Right lobe of liver (tissue), 6 donors: ENCODE measurements at regions not wholly inside any gene's neighbourhood (a gene's known extent, or its start where the extent isn't known, plus 50 kb on each side); places are given as distances from the start of the nearest gene placed in this dataset.
A peak's percentile ranks its signal among the peaks of the same experiment; 100 is the strongest.

Experiments used
- ATAC-seq, 4 donors: fragments of 200-7000 bp; cut with Tn5 transposase; one replicate each; pipeline ENCODE4 v1.9.1; 2020; ENCODE audit warnings: mild to moderate bottlenecking in 4 of 4, moderate library complexity in 4 of 4
- DNase-seq, 3 donors: peaks; one replicate each; pipeline ENCODE4 v3.0.0-alpha.2; 2020
- H3K27ac ChIP-seq, 3 donors: fragments of 200-600 bp; one replicate each; pipeline ENCODE4 v1.8.0; 2022
- H3K27me3 ChIP-seq, 2 donors: fragments of 200-600 bp; one replicate each; pipeline ENCODE4 v1.8.0; 2022
- H3K36me3 ChIP-seq, 4 donors: fragments of 200-600 bp; sonication (generic) in 1 of 4; one replicate each; pipeline versions ENCODE4 v1.5.1 to v1.8.0; 2017 to 2022; ENCODE audit warnings: control low read depth in 1 of 4
- H3K4me1 ChIP-seq, 4 donors: fragments of 200-600 bp; sonication (generic) in 1 of 4; one replicate each; pipeline versions ENCODE4 v1.5.1 to v1.8.0; 2017 to 2022; ENCODE audit warnings: control low read depth in 1 of 4
- H3K4me3 ChIP-seq, 3 donors: fragments of 200-600 bp; one replicate each; pipeline ENCODE4 v1.8.0; 2022
- H3K9me3 ChIP-seq, 4 donors: fragments of 200-600 bp; sonication (generic) in 1 of 4; one replicate each; pipeline versions ENCODE4 v1.5.1 to v1.8.0; 2017 to 2022; ENCODE audit warnings: control low read depth in 1 of 4
- POLR2A ChIP-seq: fragments of 450-650 bp; IDR thresholded peaks from one replicate; pipeline ENCODE4 v1.6.1; 2017; ENCODE audit warnings: antibody characterized with exemption, mild to moderate bottlenecking
- WGBS: methylation state at CpG from one replicate; pipeline ENCODE4 v1.1.6; 2018; ENCODE audit warnings: low coverage, low lambda C conversion rate; ENCODE audit not compliant: insufficient coverage; ENCODE audit errors: missing lambda C conversion rate; 5-methylcytosine and 5-hydroxymethylcytosine counted together
- intact Hi-C, 2 donors: fragments of 100-400 bp; cut with DNase I; formaldehyde crosslinking; loops; one replicate each; pipeline versions ENCODE4 v1.11.2 to v1.14.1; 2022
- TF ChIP-seq, protein P1 (sequence below), 4 donors: fragments of 200-600 bp in 3 of 4; fragments of 450-650 bp in 1 of 4; IDR thresholded peaks; one replicate each; pipeline versions ENCODE4 v1.5.1 to v1.8.0; 2016 to 2022; ENCODE audit warnings: antibody characterized with exemption in 4 of 4, mild to moderate bottlenecking in 2 of 4
- donor health status: DM: no; HTN: yes; CAD: no.
- donor health status: DM: no; HTN: no; CAD: no.
- donor health status: DM: no; HTN: no; CAD: no.
- donor health status: DM: no; HTN: yes; CAD: no.
- donor health status: DM: no; HTN: yes; CAD: no.

DNA sequence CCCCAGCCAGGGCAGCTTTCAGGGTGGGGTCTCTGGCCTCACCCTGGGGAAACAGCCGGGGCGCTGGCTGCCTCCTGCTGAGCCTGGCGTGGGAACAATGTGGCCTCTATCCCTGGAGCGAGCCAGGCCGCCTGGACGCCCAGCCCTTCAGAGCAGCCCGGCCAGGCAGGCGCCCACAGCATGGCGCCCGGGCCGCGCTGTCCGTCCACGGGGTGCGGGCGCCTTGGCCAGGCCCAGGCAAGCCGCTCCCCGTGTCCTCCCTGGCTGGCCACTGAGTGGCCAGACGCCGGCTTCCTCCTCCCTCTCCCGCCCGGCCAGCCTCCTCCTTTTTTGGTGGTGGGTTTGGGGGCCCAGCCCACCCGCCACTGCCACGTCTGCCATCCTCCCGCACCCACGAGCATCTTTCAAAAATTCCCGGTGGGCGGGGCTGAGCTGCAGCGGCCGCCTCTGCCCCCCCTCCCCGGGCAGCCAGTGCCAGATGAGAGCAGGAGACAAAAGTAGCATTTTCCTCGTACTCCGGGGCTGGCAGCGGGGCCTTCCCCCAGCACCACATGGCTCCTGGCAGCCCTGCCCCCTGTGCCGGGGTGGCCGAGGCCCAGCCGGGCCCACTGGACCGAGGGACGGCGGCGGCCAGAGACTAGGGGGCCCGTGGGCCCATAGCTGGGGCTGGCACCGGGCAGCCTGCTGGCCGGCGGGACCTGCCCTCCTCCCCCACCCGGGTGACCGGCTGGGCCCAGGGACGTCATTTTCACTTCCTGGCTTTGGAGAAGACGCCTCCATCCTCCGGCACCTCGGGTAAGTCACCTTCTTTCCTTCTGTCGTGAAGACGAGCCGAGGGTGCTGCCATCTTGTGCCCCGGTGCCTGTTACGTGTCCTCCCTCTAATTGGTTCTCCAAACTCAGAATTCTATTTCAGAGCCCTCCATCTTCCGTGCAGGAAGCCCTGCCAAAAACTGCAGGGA lies 70.2 kb upstream of the PPARA start:
- Histone ChIP-seq H3K4me3 (peak overlapping the region; percentile 8), H3K9me3 (no peaks in the 10 kb centered on the region), H3K27ac (peak overlapping the region; percentile 72 to 97 (median 95)), H3K36me3 (peaks cover 0 to 2% (median 0%) of the 10 kb centered on the region in 4 donors), H3K27me3 (no peaks in the 10 kb centered on the region), H3K4me1 (peaks cover 0 to 50% (median 25%) of the 10 kb centered on the region in 4 donors)
- DNase-seq: peak; percentile 51 to 56 (median 52)
- TF ChIP-seq, protein P1, sequence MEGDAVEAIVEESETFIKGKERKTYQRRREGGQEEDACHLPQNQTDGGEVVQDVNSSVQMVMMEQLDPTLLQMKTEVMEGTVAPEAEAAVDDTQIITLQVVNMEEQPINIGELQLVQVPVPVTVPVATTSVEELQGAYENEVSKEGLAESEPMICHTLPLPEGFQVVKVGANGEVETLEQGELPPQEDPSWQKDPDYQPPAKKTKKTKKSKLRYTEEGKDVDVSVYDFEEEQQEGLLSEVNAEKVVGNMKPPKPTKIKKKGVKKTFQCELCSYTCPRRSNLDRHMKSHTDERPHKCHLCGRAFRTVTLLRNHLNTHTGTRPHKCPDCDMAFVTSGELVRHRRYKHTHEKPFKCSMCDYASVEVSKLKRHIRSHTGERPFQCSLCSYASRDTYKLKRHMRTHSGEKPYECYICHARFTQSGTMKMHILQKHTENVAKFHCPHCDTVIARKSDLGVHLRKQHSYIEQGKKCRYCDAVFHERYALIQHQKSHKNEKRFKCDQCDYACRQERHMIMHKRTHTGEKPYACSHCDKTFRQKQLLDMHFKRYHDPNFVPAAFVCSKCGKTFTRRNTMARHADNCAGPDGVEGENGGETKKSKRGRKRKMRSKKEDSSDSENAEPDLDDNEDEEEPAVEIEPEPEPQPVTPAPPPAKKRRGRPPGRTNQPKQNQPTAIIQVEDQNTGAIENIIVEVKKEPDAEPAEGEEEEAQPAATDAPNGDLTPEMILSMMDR (IDR thresholded peaks at IDR 0.05): no peak
- TF ChIP-seq POLR2A: no peak
- intact Hi-C loops: no loop called here
- WGBS: 54% methylated on average over 21 of the region's 57 CpGs
- peak; percentile 3 to 16 (median 8) for ATAC-seq

DNA sequence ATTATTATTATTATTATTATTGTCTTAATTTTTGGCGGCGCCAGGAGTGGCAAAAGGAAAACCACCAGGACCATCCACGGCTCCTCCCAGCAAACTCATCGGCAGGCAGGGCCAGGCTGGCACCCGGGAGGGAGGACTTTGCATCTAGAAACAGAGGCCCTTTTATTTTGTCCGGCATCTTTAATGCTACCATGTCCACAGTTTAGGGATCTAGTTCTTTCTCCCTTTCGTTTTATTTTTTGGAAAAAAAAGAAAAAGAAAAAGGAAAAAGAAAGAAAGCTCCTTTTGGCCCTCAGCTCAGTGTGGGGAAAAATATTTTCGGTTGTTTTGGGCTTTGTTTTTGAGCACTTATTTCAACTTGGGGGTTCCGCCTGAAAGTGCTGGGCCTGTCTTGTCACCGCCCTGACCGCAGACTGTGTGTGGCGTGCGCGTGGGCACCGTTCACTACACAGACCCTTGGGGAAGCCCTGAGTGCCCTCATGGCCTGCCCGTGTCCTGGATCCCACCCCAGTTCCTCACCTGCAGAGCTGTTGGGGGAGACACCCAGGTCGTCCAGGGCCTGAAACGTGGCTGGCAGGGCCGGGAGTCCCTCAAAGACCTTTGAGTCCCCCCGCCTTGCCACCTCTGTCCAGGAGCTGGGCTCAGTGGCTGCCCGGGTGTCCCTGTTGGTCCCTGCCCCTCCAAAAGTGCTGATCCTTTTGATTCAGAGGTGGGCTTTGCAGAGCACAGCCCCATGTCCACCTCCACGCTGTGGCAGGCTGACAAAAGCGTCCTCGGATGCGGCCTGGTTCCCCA lies 69.1 kb upstream of the PPARA start:
- Histone ChIP-seq H3K4me1 (peaks cover 0 to 50% (median 25%) of the 10 kb centered on the region in 4 donors), H3K4me3 (peak overlapping the region in 2 of 3 donors; percentile 8 to 20), H3K27me3 (no peaks in the 10 kb centered on the region), H3K36me3 (peaks cover 0 to 4% (median 0%) of the 10 kb centered on the region in 4 donors), H3K9me3 (no peaks in the 10 kb centered on the region), H3K27ac (peak overlapping the region; percentile 72 to 97 (median 95))
- intact Hi-C loops: no loop called here
- WGBS: 44% methylated on average over 16 of the region's 25 CpGs
- DNase-seq (peak; percentile 20 to 50 (median 42)), ATAC-seq (no peak)
- TF ChIP-seq, protein P1 (IDR thresholded peaks at IDR 0.05): no peak
- TF ChIP-seq POLR2A: no peak

DNA sequence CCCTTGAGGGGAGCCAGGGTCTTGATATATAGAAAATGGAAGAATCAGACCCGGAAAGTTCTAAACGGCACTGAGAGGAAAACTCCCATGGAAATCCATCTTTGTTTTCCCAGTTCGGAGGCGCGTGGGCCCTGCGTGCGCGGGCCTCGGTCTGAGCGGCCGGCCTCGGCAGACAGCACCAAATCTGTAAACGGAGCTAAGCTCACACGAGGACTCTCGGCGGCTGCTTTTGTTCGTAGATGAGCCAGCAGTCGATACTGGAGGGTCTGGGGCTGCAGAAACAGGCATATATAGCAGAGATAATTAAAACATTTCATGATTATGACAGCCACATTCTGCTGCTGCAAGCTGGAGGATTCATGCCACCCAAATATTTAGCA lies 68.5 kb upstream of the PPARA start:
- 64% methylated on average over 16 of the region's 18 CpGs for WGBS
- intact Hi-C loops: no loop called here
- Histone ChIP-seq H3K9me3 (no peaks in the 10 kb centered on the region), H3K27me3 (no peaks in the 10 kb centered on the region), H3K36me3 (peaks cover 0 to 5% (median 0%) of the 10 kb centered on the region in 4 donors), H3K4me1 (peaks cover 0 to 51% (median 25%) of the 10 kb centered on the region in 4 donors), H3K27ac (peak overlapping the region; percentile 72 to 97 (median 95)), H3K4me3 (peak overlapping the region; percentile 3 to 20 (median 10))
- ATAC-seq (no peak), DNase-seq (peak; percentile 12 to 39 (median 34))
- no peak for TF ChIP-seq POLR2A
- TF ChIP-seq, protein P1 (IDR thresholded peaks at IDR 0.05): no peak

DNA sequence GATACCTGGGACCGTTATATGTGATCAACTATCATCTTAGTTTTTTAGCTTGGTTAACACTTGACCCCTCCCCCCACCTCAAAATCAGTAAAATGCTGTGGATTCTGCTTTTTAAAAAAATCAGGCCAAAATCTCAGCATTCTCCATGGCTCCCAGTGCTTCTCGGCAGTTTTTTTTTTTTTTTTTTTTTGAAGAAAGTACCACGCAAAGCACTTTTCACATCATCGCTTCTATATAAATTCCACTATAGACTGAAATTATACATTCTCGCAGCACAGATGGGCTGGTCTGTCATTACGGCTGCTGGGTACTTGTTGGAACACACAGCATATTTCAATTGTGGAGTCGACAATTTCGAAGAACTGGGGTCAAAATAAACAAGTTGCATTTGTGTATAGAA lies 67.7 kb upstream of the PPARA start:
- Histone ChIP-seq H3K36me3 (peaks cover 0 to 5% (median 0%) of the 10 kb centered on the region in 4 donors), H3K27ac (no peak overlapping the region), H3K4me1 (peaks cover 0 to 53% (median 27%) of the 10 kb centered on the region in 4 donors), H3K4me3 (no peak overlapping the region), H3K27me3 (no peaks in the 10 kb centered on the region), H3K9me3 (no peaks in the 10 kb centered on the region)
- ATAC-seq (no peak), DNase-seq (no peak)
- intact Hi-C loops: no loop called here
- TF ChIP-seq, protein P1 (IDR thresholded peaks at IDR 0.05): no peak
- TF ChIP-seq POLR2A: no peak
- WGBS: 76% methylated on average over 8 of the region's 8 CpGs
